HEK293T (cell line): ENCODE measurements at regions not wholly inside any gene's neighbourhood (a gene's known extent, or its start where the extent isn't known, plus 50 kb on each side); places are given as distances from the start of the nearest gene placed in this dataset.

ENCODE experiments used
- CTCF ChIA-PET: fragments of 350-600 bp; formaldehyde crosslinking; extraction: SDS; loops from one replicate; lab custom pipeline; 2021; ENCODE audit warnings: antibody characterized with exemption, inconsistent platforms; lab: Yijun Ruan, JAX
- POLR2A ChIA-PET: fragments of 350-600 bp; formaldehyde crosslinking; extraction: SDS; loops from one replicate; lab custom pipeline; 2020; ENCODE audit warnings: antibody characterized with exemption, inconsistent platforms; lab: Yijun Ruan, JAX
- DNase-seq: peaks from one replicate; pipeline ENCODE4 v3.0.0; 2012; ENCODE audit warnings: mixed read lengths; ENCODE audit errors: extremely low spot score
- ARNT ChIP-seq: fragments of 450-650 bp; IDR thresholded peaks from 2 replicates; pipeline ENCODE4 v1.6.1; 2017; ENCODE audit warnings: mild to moderate bottlenecking
- BHLHE40 ChIP-seq: fragments of 450-650 bp; IDR thresholded peaks from 2 replicates; pipeline ENCODE4 v1.6.1; 2016; ENCODE audit warnings: mild to moderate bottlenecking, moderate library complexity, borderline replicate concordance
- CTBP1 ChIP-seq: fragments of 450-650 bp; IDR thresholded peaks from 2 replicates; pipeline ENCODE4 v1.6.1; 2016; ENCODE audit warnings: borderline replicate concordance
- ELF4 ChIP-seq: fragments of 450-650 bp; IDR thresholded peaks from 2 replicates; pipeline ENCODE4 v1.6.1; 2017; ENCODE audit warnings: antibody characterized with exemption
- FOXA1 ChIP-seq: fragments of 450-650 bp; IDR thresholded peaks from 2 replicates; pipeline ENCODE4 v1.6.1; 2016; ENCODE audit warnings: mild to moderate bottlenecking
- FOXK2 ChIP-seq: fragments of 450-650 bp; IDR thresholded peaks from 2 replicates; pipeline ENCODE4 v1.6.1; 2016; ENCODE audit warnings: mild to moderate bottlenecking
- FOXM1 ChIP-seq: fragments of 450-650 bp; IDR thresholded peaks from 2 replicates; pipeline ENCODE4 v1.6.1; 2017; ENCODE audit warnings: mild to moderate bottlenecking, borderline replicate concordance
- HDGF ChIP-seq: fragments of 450-650 bp; IDR thresholded peaks from 2 replicates; pipeline ENCODE4 v1.6.1; 2017; ENCODE audit warnings: antibody characterized with exemption, borderline replicate concordance
- L3MBTL2 ChIP-seq: fragments of 450-650 bp; conservative IDR thresholded peaks from 2 replicates; pipeline ENCODE4 v1.6.1; 2016; ENCODE audit warnings: mild to moderate bottlenecking
- LEF1 ChIP-seq: fragments of 450-650 bp; IDR thresholded peaks from 2 replicates; pipeline ENCODE4 v1.6.1; 2017; ENCODE audit warnings: mild to moderate bottlenecking, borderline replicate concordance
- NFRKB ChIP-seq: fragments of 450-650 bp; IDR thresholded peaks from 2 replicates; pipeline ENCODE4 v1.6.1; 2016; ENCODE audit warnings: mild to moderate bottlenecking, moderate library complexity
- SP1 ChIP-seq: fragments of 450-650 bp; IDR thresholded peaks from 2 replicates; pipeline ENCODE4 v1.6.1; 2017
- SUZ12 ChIP-seq: fragments of 450-650 bp; IDR thresholded peaks from 2 replicates; pipeline ENCODE4 v1.6.1; 2016; ENCODE audit warnings: mild to moderate bottlenecking
- TARDBP ChIP-seq: fragments of 450-650 bp; IDR thresholded peaks from 2 replicates; pipeline ENCODE4 v1.6.1; 2016
- ZNF384 ChIP-seq: fragments of 450-650 bp; IDR thresholded peaks from 2 replicates; pipeline ENCODE4 v1.6.1; 2016
- TF ChIP-seq, protein P1 (sequence below): fragments of 450-650 bp; IDR thresholded peaks from 2 replicates; pipeline ENCODE4 v1.6.1; 2016

DNA sequence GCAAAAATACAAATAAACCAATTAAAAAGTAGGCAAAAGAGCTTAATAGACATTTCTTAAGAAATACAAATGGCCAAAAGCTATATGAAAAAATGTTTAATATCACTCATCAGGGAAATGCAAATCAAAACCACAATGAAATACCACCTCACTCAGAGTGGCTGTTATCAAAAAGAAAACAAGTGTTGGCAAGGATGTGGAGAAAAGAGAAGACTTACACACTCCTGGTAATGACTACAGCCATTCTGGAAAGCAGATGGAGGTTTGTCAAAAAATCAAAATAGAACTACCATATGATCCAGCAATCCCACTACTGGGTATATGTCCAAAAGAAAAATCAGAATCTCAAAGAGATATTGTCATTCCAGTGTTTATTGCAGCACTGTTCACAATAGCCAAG is 223.5 kb upstream of the SLC10A2 start:
- no peak for DNase-seq
- TF ChIP-seq, protein P1, sequence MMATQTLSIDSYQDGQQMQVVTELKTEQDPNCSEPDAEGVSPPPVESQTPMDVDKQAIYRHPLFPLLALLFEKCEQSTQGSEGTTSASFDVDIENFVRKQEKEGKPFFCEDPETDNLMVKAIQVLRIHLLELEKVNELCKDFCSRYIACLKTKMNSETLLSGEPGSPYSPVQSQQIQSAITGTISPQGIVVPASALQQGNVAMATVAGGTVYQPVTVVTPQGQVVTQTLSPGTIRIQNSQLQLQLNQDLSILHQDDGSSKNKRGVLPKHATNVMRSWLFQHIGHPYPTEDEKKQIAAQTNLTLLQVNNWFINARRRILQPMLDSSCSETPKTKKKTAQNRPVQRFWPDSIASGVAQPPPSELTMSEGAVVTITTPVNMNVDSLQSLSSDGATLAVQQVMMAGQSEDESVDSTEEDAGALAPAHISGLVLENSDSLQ = no peak
- no peak for TF ChIP-seq FOXA1
- no peak for TF ChIP-seq NFRKB
- TF ChIP-seq SUZ12 = no peak
- TF ChIP-seq ZNF384 = no peak
- no peak for TF ChIP-seq FOXK2
- TF ChIP-seq FOXM1 = no peak
- no peak for TF ChIP-seq LEF1
- TF ChIP-seq ARNT = no peak
- no peak for TF ChIP-seq TARDBP
- TF ChIP-seq CTBP1 = no peak
- CTCF ChIA-PET = interaction anchor here (0.7 kb wide), 1 partner anchor 522 kb away, joined by 5 read pairs; no protein-coding TSS in a partner anchor
- POLR2A ChIA-PET = no interaction called here

DNA sequence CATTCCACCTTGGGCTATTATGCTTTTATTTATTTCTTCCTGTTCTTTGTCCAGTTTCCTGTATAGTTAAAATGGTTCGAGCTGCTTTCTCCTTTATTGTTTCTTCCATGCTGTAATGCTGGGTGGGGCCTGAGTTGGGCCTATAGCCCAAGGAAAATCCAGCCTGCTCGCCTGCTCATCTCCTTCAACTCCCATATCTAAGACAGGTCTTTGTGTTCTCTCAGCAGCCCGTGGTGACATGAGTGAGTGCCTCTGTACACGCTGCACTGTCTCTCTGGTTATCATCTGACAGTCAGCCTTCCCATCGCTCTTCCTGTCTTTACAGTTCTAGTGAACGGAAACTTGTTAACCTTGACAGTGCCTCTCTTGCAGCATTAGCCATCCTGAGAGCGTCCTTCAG is 221.9 kb upstream of the SLC10A2 start:
- ChIA-PET CTCF (no interaction called here), POLR2A (no interaction called here)
- no peak for DNase-seq
- no peak for TF ChIP-seq ARNT
- no peak for TF ChIP-seq TARDBP
- no peak for TF ChIP-seq FOXM1

DNA sequence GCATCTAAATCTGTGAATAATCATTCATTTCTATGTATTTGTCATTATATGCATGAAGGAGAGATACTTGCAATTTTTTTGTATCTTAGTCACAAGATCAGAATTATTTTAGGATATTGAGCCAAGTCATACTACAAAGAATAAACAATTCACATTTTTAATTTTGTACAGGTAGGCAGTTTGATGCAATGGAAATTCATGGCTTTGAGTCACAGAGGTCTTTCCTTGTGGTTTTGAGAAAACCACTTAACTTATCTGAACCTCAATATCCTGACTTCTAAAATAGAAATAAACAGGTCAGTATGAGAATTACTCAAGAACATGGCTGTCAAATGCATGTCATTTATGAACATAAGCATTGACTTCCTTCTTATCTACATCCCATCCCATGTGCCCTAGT is 221.4 kb upstream of the SLC10A2 start:
- CTCF ChIA-PET = no interaction called here
- DNase-seq = no peak
- TF ChIP-seq, protein P1 = no peak
- TF ChIP-seq FOXK2 (no peak), SUZ12 (no peak), LEF1 (no peak), HDGF (no peak), CTBP1 (no peak), BHLHE40 (no peak), TARDBP (no peak), NFRKB (no peak), FOXA1 (no peak)
- POLR2A ChIA-PET = no interaction called here

DNA sequence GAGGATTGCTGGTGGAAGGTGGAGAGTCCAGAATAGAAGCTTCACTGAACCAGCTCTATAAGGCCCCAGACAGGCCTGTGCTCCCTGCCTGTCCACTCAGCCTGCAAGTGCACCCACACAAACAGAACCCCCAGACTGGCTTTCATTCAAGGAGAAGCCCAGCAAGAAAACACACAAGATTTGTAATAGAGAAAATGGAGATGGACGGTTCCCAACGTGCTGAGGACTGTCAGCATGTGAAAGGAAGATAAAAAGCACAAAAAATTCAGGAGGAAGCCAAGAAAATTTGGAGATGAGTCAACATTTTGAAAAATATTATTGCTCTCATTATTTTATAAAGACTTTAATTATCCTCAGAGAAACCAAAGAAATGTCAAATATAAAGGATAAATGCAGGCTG is 218.2 kb upstream of the SLC10A2 start:
- CTCF ChIA-PET = no interaction called here
- POLR2A ChIA-PET = no interaction called here
- no peak for DNase-seq
- no peak for TF ChIP-seq L3MBTL2
- TF ChIP-seq, protein P1 = no peak
- TF ChIP-seq LEF1 = no peak
- no peak for TF ChIP-seq FOXM1
- TF ChIP-seq SP1 = no peak
- TF ChIP-seq TARDBP = no peak
- TF ChIP-seq CTBP1 = no peak
- TF ChIP-seq ZNF384 = no peak
- no peak for TF ChIP-seq BHLHE40
- TF ChIP-seq ARNT = no peak

DNA sequence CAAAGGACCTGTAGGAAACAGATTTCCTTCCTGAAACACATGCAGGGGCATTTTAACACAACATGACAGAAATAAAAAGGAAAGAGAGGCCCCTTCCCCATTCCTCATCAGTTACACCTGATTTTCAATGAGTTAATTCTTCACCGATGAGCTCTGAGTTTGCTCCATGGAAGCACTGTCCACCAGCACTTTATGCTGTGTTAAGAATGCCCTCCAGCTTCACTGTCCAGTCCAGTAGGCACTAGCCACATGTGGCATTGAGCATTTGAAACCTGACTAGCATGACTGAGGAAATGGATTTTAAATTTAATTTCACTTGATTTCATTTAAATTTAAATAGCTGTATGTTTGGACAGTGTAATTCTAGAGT is 217.2 kb upstream of the SLC10A2 start:
- CTCF ChIA-PET = interaction anchor here (1.2 kb wide), 1 partner anchor 210 kb away, joined by 5 read pairs; no protein-coding TSS in a partner anchor
- no peak for TF ChIP-seq L3MBTL2
- TF ChIP-seq, protein P1 = no peak
- no peak for TF ChIP-seq HDGF
- TF ChIP-seq BHLHE40 = no peak
- no peak for TF ChIP-seq ZNF384
- TF ChIP-seq FOXK2 = no peak
- no peak for TF ChIP-seq SUZ12
- no peak for TF ChIP-seq FOXA1
- no peak for TF ChIP-seq NFRKB
- no peak for TF ChIP-seq ELF4
- no peak for TF ChIP-seq FOXM1
- no peak for TF ChIP-seq LEF1
- TF ChIP-seq ARNT = no peak
- POLR2A ChIA-PET = no interaction called here
- DNase-seq = no peak

DNA sequence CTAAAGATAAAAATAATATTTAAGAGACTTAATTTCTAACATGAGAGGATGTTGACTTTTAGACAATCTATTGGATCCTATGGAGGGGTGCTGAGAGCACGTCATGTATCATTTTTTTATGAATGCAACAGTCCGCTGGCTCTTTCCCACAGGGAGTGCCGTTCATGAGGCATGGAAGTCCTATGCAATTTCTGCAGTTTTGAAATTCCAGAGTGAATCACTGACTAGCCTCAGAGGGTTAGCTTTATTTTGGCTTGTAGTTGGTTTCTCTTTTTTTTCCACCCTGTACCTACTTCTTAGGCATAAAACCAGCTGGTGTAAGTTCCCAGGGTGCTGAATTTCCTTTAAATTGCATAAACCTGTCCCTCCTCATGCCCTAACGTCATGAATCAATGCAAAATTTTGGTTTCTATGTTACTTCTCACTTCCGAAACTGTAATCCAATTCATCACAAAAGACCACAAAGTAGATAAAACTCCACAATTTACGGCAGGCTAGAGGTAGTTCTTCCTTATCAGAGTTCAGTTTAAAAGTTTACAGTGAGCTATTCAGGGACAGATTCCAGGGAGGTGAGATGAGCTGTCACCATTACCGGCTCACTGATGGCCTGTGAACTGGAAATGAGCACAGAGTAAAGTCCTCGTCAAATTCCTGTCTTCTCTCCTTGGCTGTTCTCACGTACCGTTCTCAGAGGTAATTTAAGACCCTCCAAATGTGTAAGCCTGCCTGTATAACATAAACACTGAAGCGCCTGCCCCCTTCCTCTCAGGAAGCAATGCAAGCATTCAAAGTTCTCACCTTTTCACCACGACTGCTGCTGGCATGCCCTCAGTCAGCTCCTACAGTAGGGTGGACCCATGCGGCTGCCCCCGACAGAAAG is 216.6 kb upstream of the SLC10A2 start:
- DNase-seq = no peak
- no peak for TF ChIP-seq HDGF
- no peak for TF ChIP-seq L3MBTL2
- TF ChIP-seq ZNF384 = no peak
- CTCF ChIA-PET = interaction anchor here (1.2 kb wide), 1 partner anchor 209 kb away, joined by 5 read pairs; no protein-coding TSS in a partner anchor
- POLR2A ChIA-PET = no interaction called here
